ENCODE measurements at regions not wholly inside any gene's neighbourhood (a gene's known extent, or its start where the extent isn't known, plus 50 kb on each side); places are given as distances from the start of the nearest gene placed in this dataset.
"Not testable (repeated sequence)": the region's sequence is repeated elsewhere in the genome, so short reads cannot be mapped to it uniquely, and the experiment has no call there.

DNA sequence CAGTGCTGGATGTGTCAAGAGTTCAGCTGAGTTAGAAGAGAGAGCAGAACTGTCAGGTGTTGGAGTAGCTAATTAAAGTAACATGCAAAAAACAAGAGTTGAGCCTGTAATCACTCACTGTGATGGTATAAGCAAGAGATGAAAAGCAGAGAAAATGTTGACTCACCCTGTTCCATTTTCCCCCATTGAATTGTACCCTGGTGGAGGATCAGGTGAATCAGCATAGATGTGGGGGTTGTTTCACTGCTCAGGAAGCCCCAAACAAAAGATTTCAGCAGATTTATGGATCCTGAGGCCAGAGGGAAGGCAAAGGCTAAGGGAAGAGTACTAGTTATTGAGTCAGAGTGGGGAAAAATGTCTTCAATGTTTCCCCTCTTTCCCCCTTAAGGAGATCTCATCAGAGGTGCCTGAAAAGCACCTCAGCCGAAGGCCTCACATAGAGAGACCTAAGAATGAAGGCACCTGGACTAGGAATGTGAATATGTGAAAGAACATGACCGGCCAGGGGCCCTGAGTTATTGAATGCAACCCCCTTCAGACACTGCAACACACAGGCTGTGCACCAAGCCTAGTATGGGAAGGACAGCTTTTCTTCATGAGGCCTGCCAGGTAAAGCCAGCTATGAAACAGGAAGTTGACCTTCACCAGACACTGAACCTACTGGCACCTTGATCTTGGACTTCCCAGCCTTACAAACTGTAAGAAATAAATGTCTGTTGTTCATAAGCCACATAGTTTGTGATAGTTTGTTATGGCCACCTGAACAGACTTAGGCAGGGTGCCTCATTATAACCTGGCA, 90.1 kb downstream of the TMCO5A start:
- Histone ChIP-seq H3K9ac (ENCODE audit: low read length) (no peak overlapping the region), H3K9me3 (ENCODE audit: low read length) (no peaks in the 10 kb centered on the region), H3K4me2 (ENCODE audit: low read length) (no peak overlapping the region), H3K9me2 (replicated peaks; ENCODE audit: low read length) (no peaks in the 10 kb centered on the region), H3K27ac (ENCODE audit: low read length) (no peak overlapping the region), H4K20me1 (ENCODE audit: low read length) (no peaks in the 10 kb centered on the region), H3K4me1 (ENCODE audit: insufficient read depth, low read length) (no peaks in the 10 kb centered on the region; the same call in 1 of the 2 replicates), H3K36me3 (ENCODE audit: low read depth, low read length) (no peaks in the 10 kb centered on the region), H3F3A (ENCODE audit: low read length, unreplicated experiment) (no peaks in the 10 kb centered on the region), H3K27me3 (ENCODE audit: low read length) (no peaks in the 10 kb centered on the region), H3K79me2 (ENCODE audit: low read length) (no peaks in the 10 kb centered on the region), H2AFZ (ENCODE audit: low read length) (no peak overlapping the region), H3K4me3 (ENCODE audit: low read length) (no peak overlapping the region)
- no peak for ATAC-seq
- BruUV-seq (replicated peaks) = no TSS peak
- TF ChIP-seq, protein P1, sequence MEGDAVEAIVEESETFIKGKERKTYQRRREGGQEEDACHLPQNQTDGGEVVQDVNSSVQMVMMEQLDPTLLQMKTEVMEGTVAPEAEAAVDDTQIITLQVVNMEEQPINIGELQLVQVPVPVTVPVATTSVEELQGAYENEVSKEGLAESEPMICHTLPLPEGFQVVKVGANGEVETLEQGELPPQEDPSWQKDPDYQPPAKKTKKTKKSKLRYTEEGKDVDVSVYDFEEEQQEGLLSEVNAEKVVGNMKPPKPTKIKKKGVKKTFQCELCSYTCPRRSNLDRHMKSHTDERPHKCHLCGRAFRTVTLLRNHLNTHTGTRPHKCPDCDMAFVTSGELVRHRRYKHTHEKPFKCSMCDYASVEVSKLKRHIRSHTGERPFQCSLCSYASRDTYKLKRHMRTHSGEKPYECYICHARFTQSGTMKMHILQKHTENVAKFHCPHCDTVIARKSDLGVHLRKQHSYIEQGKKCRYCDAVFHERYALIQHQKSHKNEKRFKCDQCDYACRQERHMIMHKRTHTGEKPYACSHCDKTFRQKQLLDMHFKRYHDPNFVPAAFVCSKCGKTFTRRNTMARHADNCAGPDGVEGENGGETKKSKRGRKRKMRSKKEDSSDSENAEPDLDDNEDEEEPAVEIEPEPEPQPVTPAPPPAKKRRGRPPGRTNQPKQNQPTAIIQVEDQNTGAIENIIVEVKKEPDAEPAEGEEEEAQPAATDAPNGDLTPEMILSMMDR (conservative IDR thresholded peaks at IDR 0.05; ENCODE audit: low read depth, low read length) = no peak
- TF ChIP-seq EZH2phosphoT487 (IDR thresholded peaks at IDR 0.05; ENCODE audit: borderline replicate concordance, low read length) = no peak
- TF ChIP-seq EZH2 (IDR thresholded peaks at IDR 0.05; ENCODE audit: low read length, unreplicated experiment) = no peak
- intact Hi-C loops (cut with micrococcal nuclease) = no loop called here
- no peak for DNase-seq
- ChIA-PET POLR2A (ENCODE audit: unreplicated experiment) (interaction anchor here (0.7 kb wide), 1 partner anchor 10 kb away, joined by 3 read pairs; no protein-coding TSS in a partner anchor), CTCF (no interaction called here)

DNA sequence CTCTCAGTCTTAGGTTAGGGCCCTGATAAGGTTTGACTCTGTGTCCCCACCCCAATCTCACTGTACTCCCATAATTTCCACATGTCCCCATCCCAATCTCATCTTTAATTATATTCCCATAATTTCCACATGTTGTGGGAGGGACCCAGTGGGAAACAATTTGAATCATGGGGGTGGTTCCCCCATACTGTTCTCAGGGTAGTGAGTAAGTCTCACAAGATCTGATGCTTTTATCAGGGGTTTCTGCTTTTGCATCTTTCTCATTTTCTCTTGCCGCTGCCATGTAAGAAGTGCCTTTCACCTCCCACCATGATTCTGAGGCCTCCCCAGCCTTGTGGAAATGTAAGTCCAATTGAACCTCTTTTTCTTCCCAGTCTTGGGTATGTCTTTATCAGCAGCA, 91.2 kb downstream of the TMCO5A start:
- POLR2A ChIA-PET (ENCODE audit: unreplicated experiment); H3K4me2 ChIP-seq (ENCODE audit: low read length): not testable (repeated sequence)

DNA sequence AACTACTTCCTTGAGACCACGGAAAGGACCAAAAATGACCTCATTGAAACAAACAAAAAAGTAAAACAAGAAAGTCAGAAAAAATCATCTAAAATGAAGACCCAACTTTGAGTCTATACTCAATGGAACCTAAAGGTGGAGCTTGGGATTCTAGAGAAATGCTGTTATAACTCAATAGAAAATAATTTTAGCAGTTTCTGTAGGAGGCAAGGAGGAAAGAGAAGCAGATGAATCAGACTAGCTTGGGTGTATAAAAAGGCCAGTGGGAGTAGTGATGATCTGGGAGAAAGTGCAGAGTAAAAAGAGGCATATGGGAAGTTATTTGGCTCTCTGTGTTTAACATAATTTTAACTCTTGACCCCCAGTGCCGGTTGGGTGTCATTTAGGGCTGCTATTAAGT, 94.4 kb downstream of the TMCO5A start:
- CTCF ChIA-PET = interaction anchor here (0.6 kb wide), 1 partner anchor 369 kb away, joined by 3 read pairs; no protein-coding TSS in a partner anchor
- intact Hi-C loops (cut with micrococcal nuclease) = no loop called here
- no TSS peak for BruUV-seq (replicated peaks)

More for the DNA sequence above, 91.2 kb downstream of the TMCO5A start:
- CTCF ChIA-PET; H3K27me3 ChIP-seq (ENCODE audit: low read length); intact Hi-C loops (cut with micrococcal nuclease); H3K4me1 ChIP-seq (ENCODE audit: insufficient read depth, low read length); H3K9me3 ChIP-seq (ENCODE audit: low read length); H4K20me1 ChIP-seq (ENCODE audit: low read length); H2AFZ ChIP-seq (ENCODE audit: low read length); H3K9ac ChIP-seq (ENCODE audit: low read length); H3K36me3 ChIP-seq (ENCODE audit: low read depth, low read length); H3K27ac ChIP-seq (ENCODE audit: low read length); BruUV-seq (replicated peaks); H3F3A ChIP-seq (ENCODE audit: low read length, unreplicated experiment); H3K9me2 ChIP-seq (replicated peaks; ENCODE audit: low read length); H3K79me2 ChIP-seq (ENCODE audit: low read length); DNase-seq; H3K4me3 ChIP-seq (ENCODE audit: low read length); ATAC-seq: not testable (repeated sequence)

More for the DNA sequence above, 94.4 kb downstream of the TMCO5A start:
- Histone ChIP-seq H3K9me3 (ENCODE audit: low read length) (no peaks in the 10 kb centered on the region), H3K4me2 (ENCODE audit: low read length) (no peak overlapping the region), H2AFZ (ENCODE audit: low read length) (peak overlapping the region; percentile 17; the same call in 1 of the 2 replicates), H3K27me3 (ENCODE audit: low read length) (no peaks in the 10 kb centered on the region), H3K4me3 (ENCODE audit: low read length) (no peak overlapping the region), H4K20me1 (ENCODE audit: low read length) (no peaks in the 10 kb centered on the region), H3F3A (ENCODE audit: low read length, unreplicated experiment) (no peaks in the 10 kb centered on the region), H3K27ac (ENCODE audit: low read length) (no peak overlapping the region), H3K9ac (ENCODE audit: low read length) (no peak overlapping the region), H3K36me3 (ENCODE audit: low read depth, low read length) (no peaks in the 10 kb centered on the region), H3K79me2 (ENCODE audit: low read length) (no peaks in the 10 kb centered on the region), H3K4me1 (ENCODE audit: insufficient read depth, low read length) (peaks cover 6% of the 10 kb centered on the region), H3K9me2 (replicated peaks; ENCODE audit: low read length) (no peaks in the 10 kb centered on the region)
- ATAC-seq (peak; percentile 71), DNase-seq (peak; percentile 17)
- POLR2A ChIA-PET (ENCODE audit: unreplicated experiment) = interaction anchor here (0.6 kb wide), 1 partner anchor 229 kb away, joined by 3 read pairs; no protein-coding TSS in a partner anchor
- TF ChIP-seq, protein P1 (conservative IDR thresholded peaks at IDR 0.05; ENCODE audit: low read depth, low read length) = peak; percentile 37; the same call in 1 of the 2 replicates
- TF ChIP-seq EZH2 (IDR thresholded peaks at IDR 0.05; ENCODE audit: low read length, unreplicated experiment) (no peak), EZH2phosphoT487 (IDR thresholded peaks at IDR 0.05; ENCODE audit: borderline replicate concordance, low read length) (no peak)
